ENCODE measurements at regions not wholly inside any gene's neighbourhood (a gene's known extent, or its start where the extent isn't known, plus 50 kb on each side); places are given as distances from the start of the nearest gene placed in this dataset.

DNA sequence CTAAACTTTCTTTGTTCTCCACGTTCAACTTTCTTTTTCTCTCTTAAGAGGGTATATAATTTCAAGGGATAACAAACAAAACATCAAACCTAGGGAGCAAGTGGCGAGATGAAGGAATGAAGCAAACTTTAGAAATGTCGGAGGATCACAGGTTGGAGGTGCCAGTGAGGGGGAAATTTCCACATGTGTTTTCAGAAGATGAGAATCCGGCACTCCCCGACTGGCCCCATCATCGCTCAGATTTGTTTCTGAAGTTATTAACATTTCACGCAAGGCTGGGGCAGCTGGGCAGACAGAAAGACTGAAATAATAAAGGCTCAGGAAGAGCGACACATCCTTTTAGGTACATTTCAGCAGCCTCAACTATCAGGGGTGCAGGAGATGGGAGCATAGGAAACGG lies 134.9 kb downstream of the SMIM20 start:
- H3K23ac ChIP-seq (ENCODE audit: low read length) = no peak overlapping the region
- H3K4me2 ChIP-seq (ENCODE audit: low read length) = no peak overlapping the region
- H3K18ac ChIP-seq (ENCODE audit: low read length) = no peak overlapping the region
- H2AK5ac ChIP-seq (ENCODE audit: low read length) = no peak overlapping the region
- no peaks in the 10 kb centered on the region for H3K36me3 ChIP-seq (ENCODE audit: control insufficient read depth in 1 of 2, insufficient read depth in 2 of 2, low read length in 2 of 2)
- no peak overlapping the region for H2BK120ac ChIP-seq (ENCODE audit: insufficient read depth, low read length, poor library complexity)
- no peak overlapping the region for H3K27ac ChIP-seq (ENCODE audit: low read depth, low read length)
- H2BK5ac ChIP-seq (ENCODE audit: low read depth, low read length, poor library complexity) = no peak overlapping the region
- H4K91ac ChIP-seq (ENCODE audit: low read depth, low read length) = no peak overlapping the region
- no peak overlapping the region for H3K14ac ChIP-seq (ENCODE audit: low read length)
- peaks cover 3% of the 10 kb centered on the region for H3K79me1 ChIP-seq (ENCODE audit: low read length)
- WGBS (ENCODE audit: extremely low coverage, insufficient coverage, insufficient read length) = no CpG with 5 or more reads among the region's 9 CpGs
- peaks cover 3 to 5% of the 10 kb centered on the region in 2 experiments for H3K4me1 ChIP-seq (ENCODE audit: control insufficient read depth in 1 of 2, insufficient read depth in 2 of 2, low read length in 2 of 2)
- H3K4me3 ChIP-seq (ENCODE audit: low read depth, low read length) = no peak overlapping the region
- DNase-seq = peak; percentile 12 to 21
- H3K9ac ChIP-seq (ENCODE audit: low read length) = no peak overlapping the region
- no peak overlapping the region for H4K8ac ChIP-seq (ENCODE audit: low read depth, low read length)
- no peaks in the 10 kb centered on the region for H3K79me2 ChIP-seq (ENCODE audit: control insufficient read depth, insufficient read depth, low read length, poor library complexity)
- H3K9me3 ChIP-seq (ENCODE audit: insufficient read depth, low read depth, low read length) = no peaks in the 10 kb centered on the region
- no peak overlapping the region for H2AFZ ChIP-seq (ENCODE audit: insufficient read depth, low read length, poor library complexity)
- no peak overlapping the region for H4K12ac ChIP-seq (ENCODE audit: low read depth, low read length)
- no peak overlapping the region for H3K4ac ChIP-seq (ENCODE audit: low read depth, low read length)
- H3K27me3 ChIP-seq (ENCODE audit: insufficient read depth, low read length) = no peaks in the 10 kb centered on the region
- no peak overlapping the region for H2BK12ac ChIP-seq (ENCODE audit: low read length)

DNA sequence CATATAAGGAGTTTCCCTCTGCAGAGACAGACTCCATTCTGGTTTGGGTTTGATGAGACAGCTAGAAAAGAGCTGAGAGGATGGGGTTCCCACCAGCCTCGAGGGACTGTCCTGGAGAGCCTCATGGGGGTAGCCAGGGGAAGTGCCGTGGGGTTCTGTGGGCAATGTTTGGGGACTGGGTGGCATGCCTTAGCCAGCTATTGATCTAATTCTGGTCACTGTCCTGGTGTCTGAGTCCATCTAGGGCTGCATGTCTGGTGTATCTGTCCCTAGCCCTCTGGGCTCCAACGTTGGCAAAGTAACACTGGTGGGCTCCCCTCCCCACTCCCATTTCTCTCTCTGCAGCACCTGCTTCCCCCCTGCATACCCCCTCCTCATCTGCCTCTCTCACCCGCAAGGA lies 135.4 kb downstream of the SMIM20 start:
- H3K79me1 ChIP-seq (ENCODE audit: low read length) = peaks cover 3% of the 10 kb centered on the region
- no peak overlapping the region for H2BK120ac ChIP-seq (ENCODE audit: insufficient read depth, low read length, poor library complexity)
- H3K18ac ChIP-seq (ENCODE audit: low read length) = no peak overlapping the region
- H2AFZ ChIP-seq (ENCODE audit: insufficient read depth, low read length, poor library complexity) = no peak overlapping the region
- no peak overlapping the region for H3K23ac ChIP-seq (ENCODE audit: low read length)
- H3K36me3 ChIP-seq (ENCODE audit: control insufficient read depth in 1 of 2, insufficient read depth in 2 of 2, low read length in 2 of 2) = no peaks in the 10 kb centered on the region
- no peak overlapping the region for H2BK5ac ChIP-seq (ENCODE audit: low read depth, low read length, poor library complexity)
- H4K12ac ChIP-seq (ENCODE audit: low read depth, low read length) = no peak overlapping the region
- no peak overlapping the region for H4K91ac ChIP-seq (ENCODE audit: low read depth, low read length)
- no peak overlapping the region for H3K4ac ChIP-seq (ENCODE audit: low read depth, low read length)
- no peak overlapping the region for H4K8ac ChIP-seq (ENCODE audit: low read depth, low read length)
- H3K9ac ChIP-seq (ENCODE audit: low read length) = no peak overlapping the region
- no peaks in the 10 kb centered on the region for H3K9me3 ChIP-seq (ENCODE audit: insufficient read depth, low read depth, low read length)
- H2BK12ac ChIP-seq (ENCODE audit: low read length) = no peak overlapping the region
- peaks cover 3 to 5% of the 10 kb centered on the region in 2 experiments for H3K4me1 ChIP-seq (ENCODE audit: control insufficient read depth in 1 of 2, insufficient read depth in 2 of 2, low read length in 2 of 2)
- H3K79me2 ChIP-seq (ENCODE audit: control insufficient read depth, insufficient read depth, low read length, poor library complexity) = no peaks in the 10 kb centered on the region
- no peak overlapping the region for H3K27ac ChIP-seq (ENCODE audit: low read depth, low read length)
- no CpG with 5 or more reads among the region's 4 CpGs for WGBS (ENCODE audit: extremely low coverage, insufficient coverage, insufficient read length)
- H3K27me3 ChIP-seq (ENCODE audit: insufficient read depth, low read length) = no peaks in the 10 kb centered on the region
- H3K14ac ChIP-seq (ENCODE audit: low read length) = no peak overlapping the region
- no peak overlapping the region for H3K4me3 ChIP-seq (ENCODE audit: low read depth, low read length)
- no peak overlapping the region for H2AK5ac ChIP-seq (ENCODE audit: low read length)
- no peak overlapping the region for H3K4me2 ChIP-seq (ENCODE audit: low read length)
- DNase-seq = no peak

DNA sequence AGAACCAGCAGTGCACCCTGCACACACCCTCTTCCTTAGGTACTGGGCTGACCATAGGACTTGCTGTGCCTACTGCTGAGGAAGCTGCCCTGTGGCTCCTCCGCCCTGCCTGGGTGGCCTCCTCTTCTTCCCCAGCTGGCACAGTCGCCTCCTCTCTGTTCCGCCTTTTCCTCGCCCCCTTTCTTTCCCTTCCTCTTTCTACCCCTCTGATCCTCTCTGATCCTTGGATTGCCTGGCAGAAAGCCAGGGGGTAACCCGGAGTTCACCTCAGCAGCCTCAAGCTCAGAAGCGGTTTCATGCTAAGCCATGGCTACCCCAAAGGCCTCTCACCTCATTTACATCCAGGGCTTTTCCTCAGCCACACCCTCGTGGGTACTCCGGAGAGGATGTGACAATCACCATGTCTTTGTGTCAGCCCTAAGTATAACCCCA lies 136.2 kb downstream of the SMIM20 start:
- H3K14ac ChIP-seq (ENCODE audit: low read length) = no peak overlapping the region
- DNase-seq = peak in 1 of 2 donors; percentile 27
- no peak overlapping the region for H2AFZ ChIP-seq (ENCODE audit: insufficient read depth, low read length, poor library complexity)
- H4K91ac ChIP-seq (ENCODE audit: low read depth, low read length) = no peak overlapping the region
- H3K36me3 ChIP-seq (ENCODE audit: control insufficient read depth in 1 of 2, insufficient read depth in 2 of 2, low read length in 2 of 2) = no peaks in the 10 kb centered on the region
- H3K79me2 ChIP-seq (ENCODE audit: control insufficient read depth, insufficient read depth, low read length, poor library complexity) = no peaks in the 10 kb centered on the region
- H3K4ac ChIP-seq (ENCODE audit: low read depth, low read length) = no peak overlapping the region
- WGBS (ENCODE audit: extremely low coverage, insufficient coverage, insufficient read length) = no CpG with 5 or more reads among the region's 8 CpGs
- H3K9ac ChIP-seq (ENCODE audit: low read length) = no peak overlapping the region
- H4K12ac ChIP-seq (ENCODE audit: low read depth, low read length) = no peak overlapping the region
- H3K4me2 ChIP-seq (ENCODE audit: low read length) = no peak overlapping the region
- no peak overlapping the region for H4K8ac ChIP-seq (ENCODE audit: low read depth, low read length)
- no peaks in the 10 kb centered on the region for H3K9me3 ChIP-seq (ENCODE audit: insufficient read depth, low read depth, low read length)
- no peak overlapping the region for H2AK5ac ChIP-seq (ENCODE audit: low read length)
- H2BK120ac ChIP-seq (ENCODE audit: insufficient read depth, low read length, poor library complexity) = no peak overlapping the region
- H3K27me3 ChIP-seq (ENCODE audit: insufficient read depth, low read length) = no peaks in the 10 kb centered on the region
- no peak overlapping the region for H2BK12ac ChIP-seq (ENCODE audit: low read length)
- no peak overlapping the region for H3K4me3 ChIP-seq (ENCODE audit: low read depth, low read length)
- no peak overlapping the region for H3K23ac ChIP-seq (ENCODE audit: low read length)
- H3K27ac ChIP-seq (ENCODE audit: low read depth, low read length) = no peak overlapping the region
- H3K79me1 ChIP-seq (ENCODE audit: low read length) = peaks cover 3% of the 10 kb centered on the region
- H3K4me1 ChIP-seq (ENCODE audit: control insufficient read depth in 1 of 2, insufficient read depth in 2 of 2, low read length in 2 of 2) = peaks cover 3 to 5% of the 10 kb centered on the region in 2 experiments
- no peak overlapping the region for H2BK5ac ChIP-seq (ENCODE audit: low read depth, low read length, poor library complexity)
- H3K18ac ChIP-seq (ENCODE audit: low read length) = no peak overlapping the region

DNA sequence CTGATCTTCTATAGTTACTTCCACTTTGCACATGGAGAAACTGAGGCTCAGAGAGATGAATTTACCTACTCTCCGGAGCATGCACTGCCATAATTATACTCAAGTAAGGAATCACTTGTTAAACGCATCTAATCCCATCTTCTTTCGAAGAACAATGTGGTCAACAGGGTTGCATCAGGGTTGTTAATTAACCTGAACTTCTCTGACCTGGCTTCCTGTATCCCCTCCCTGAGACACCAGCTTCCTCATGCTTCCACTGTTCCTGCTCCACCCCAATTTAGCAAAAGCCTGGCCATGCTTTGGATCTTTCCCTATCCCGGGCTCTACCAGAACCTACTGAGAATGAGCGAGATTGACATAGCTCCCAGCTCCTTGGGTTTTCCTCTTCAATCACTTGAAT lies 136.7 kb downstream of the SMIM20 start:
- no peak overlapping the region for H3K18ac ChIP-seq (ENCODE audit: low read length)
- H4K91ac ChIP-seq (ENCODE audit: low read depth, low read length) = no peak overlapping the region
- H3K9me3 ChIP-seq (ENCODE audit: insufficient read depth, low read depth, low read length) = no peaks in the 10 kb centered on the region
- no peak overlapping the region for H2AFZ ChIP-seq (ENCODE audit: insufficient read depth, low read length, poor library complexity)
- H3K36me3 ChIP-seq (ENCODE audit: control insufficient read depth in 1 of 2, insufficient read depth in 2 of 2, low read length in 2 of 2) = no peaks in the 10 kb centered on the region
- no peak overlapping the region for H4K12ac ChIP-seq (ENCODE audit: low read depth, low read length)
- H3K23ac ChIP-seq (ENCODE audit: low read length) = no peak overlapping the region
- no peak overlapping the region for H3K14ac ChIP-seq (ENCODE audit: low read length)
- DNase-seq = no peak
- no peak overlapping the region for H2BK5ac ChIP-seq (ENCODE audit: low read depth, low read length, poor library complexity)
- no peak overlapping the region for H2BK120ac ChIP-seq (ENCODE audit: insufficient read depth, low read length, poor library complexity)
- no peak overlapping the region for H4K8ac ChIP-seq (ENCODE audit: low read depth, low read length)
- H3K4me2 ChIP-seq (ENCODE audit: low read length) = no peak overlapping the region
- WGBS (ENCODE audit: extremely low coverage, insufficient coverage, insufficient read length) = no CpG with 5 or more reads among the region's 5 CpGs
- H3K27ac ChIP-seq (ENCODE audit: low read depth, low read length) = no peak overlapping the region
- H3K9ac ChIP-seq (ENCODE audit: low read length) = no peak overlapping the region
- no peaks in the 10 kb centered on the region for H3K27me3 ChIP-seq (ENCODE audit: insufficient read depth, low read length)
- no peak overlapping the region for H2AK5ac ChIP-seq (ENCODE audit: low read length)
- H3K4me1 ChIP-seq (ENCODE audit: control insufficient read depth in 1 of 2, insufficient read depth in 2 of 2, low read length in 2 of 2) = peaks cover 3 to 5% of the 10 kb centered on the region in 2 experiments
- no peaks in the 10 kb centered on the region for H3K79me2 ChIP-seq (ENCODE audit: control insufficient read depth, insufficient read depth, low read length, poor library complexity)
- H3K4ac ChIP-seq (ENCODE audit: low read depth, low read length) = no peak overlapping the region
- no peak overlapping the region for H2BK12ac ChIP-seq (ENCODE audit: low read length)
- H3K79me1 ChIP-seq (ENCODE audit: low read length) = peaks cover 3% of the 10 kb centered on the region
- H3K4me3 ChIP-seq (ENCODE audit: low read depth, low read length) = no peak overlapping the region
